ENCODE measurements at regions not wholly inside any gene's neighbourhood (a gene's known extent, or its start where the extent isn't known, plus 50 kb on each side); places are given as distances from the start of the nearest gene placed in this dataset.

DNA sequence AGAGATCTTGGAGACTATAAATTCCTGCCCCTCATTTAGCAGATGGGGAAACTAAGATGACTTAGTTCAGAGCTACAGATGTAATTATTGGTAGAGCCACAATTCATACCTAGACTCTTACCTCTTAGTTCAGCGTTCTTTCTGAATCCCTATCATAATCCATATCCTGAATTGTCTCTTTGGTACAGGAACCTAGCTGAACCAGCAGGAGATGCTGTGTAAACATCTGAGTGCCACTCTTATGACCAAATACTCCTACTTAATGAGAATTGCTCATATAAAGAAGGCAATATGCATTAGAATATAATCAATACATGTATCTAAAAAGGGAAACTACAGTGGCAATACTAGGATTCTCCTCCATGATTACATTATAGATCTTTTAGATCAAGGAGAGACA, 459.0 kb downstream of the SIPA1L2 start:
- CTCF ChIA-PET = interaction anchor here (0.9 kb wide), 2 partner anchors 9 to 12 kb away, joined by 3 read pairs; no protein-coding TSS in a partner anchor
- no peak for DNase-seq (ENCODE audit: low read depth)
- H3K36me3 ChIP-seq (ENCODE audit: control insufficient read depth, insufficient read depth, low read length) = no peaks in the 10 kb centered on the region
- no peaks in the 10 kb centered on the region; the same call in 1 of the 2 replicates for H3K27me3 ChIP-seq (ENCODE audit: control insufficient read depth, insufficient read depth, low read length)
- TF ChIP-seq, protein P1, sequence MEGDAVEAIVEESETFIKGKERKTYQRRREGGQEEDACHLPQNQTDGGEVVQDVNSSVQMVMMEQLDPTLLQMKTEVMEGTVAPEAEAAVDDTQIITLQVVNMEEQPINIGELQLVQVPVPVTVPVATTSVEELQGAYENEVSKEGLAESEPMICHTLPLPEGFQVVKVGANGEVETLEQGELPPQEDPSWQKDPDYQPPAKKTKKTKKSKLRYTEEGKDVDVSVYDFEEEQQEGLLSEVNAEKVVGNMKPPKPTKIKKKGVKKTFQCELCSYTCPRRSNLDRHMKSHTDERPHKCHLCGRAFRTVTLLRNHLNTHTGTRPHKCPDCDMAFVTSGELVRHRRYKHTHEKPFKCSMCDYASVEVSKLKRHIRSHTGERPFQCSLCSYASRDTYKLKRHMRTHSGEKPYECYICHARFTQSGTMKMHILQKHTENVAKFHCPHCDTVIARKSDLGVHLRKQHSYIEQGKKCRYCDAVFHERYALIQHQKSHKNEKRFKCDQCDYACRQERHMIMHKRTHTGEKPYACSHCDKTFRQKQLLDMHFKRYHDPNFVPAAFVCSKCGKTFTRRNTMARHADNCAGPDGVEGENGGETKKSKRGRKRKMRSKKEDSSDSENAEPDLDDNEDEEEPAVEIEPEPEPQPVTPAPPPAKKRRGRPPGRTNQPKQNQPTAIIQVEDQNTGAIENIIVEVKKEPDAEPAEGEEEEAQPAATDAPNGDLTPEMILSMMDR (IDR thresholded peaks at IDR 0.05; ENCODE audit: insufficient read depth, low read depth, low read length) = 0 out of 2 replicates have a peak, but pooled peaks have one; percentile 12
- no peak overlapping the region for H3K4me3 ChIP-seq (ENCODE audit: low read depth, low read length)
- POLR2A ChIA-PET = interaction anchor here (0.7 kb wide), 1 partner anchor 273 kb away, joined by 3 read pairs; no protein-coding TSS in a partner anchor

DNA sequence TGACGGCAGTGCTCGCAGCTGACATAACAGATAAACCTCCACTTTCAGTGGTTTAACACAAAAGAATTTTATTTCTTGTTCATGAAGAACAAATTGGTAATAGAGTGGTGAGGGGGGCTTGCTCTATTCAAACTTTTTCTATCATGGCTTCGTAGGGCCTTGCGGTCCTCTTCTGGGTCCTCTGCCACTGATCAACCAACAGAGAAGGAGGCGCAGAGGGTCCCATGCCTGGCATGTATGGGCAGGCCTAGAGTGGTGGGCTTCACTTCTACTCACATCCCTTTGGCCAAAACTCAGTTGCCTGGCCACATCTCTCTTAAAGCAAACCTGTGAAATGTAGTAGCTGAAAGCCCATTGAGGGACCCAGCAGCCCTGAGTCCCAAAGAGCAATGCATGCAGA, 460.5 kb downstream of the SIPA1L2 start:
- Histone ChIP-seq H3K36me3 (ENCODE audit: control insufficient read depth, insufficient read depth, low read length) (no peaks in the 10 kb centered on the region), H3K27me3 (ENCODE audit: control insufficient read depth, insufficient read depth, low read length) (no peaks in the 10 kb centered on the region; the same call in 1 of the 2 replicates), H3K4me3 (ENCODE audit: low read depth, low read length) (no peak overlapping the region)
- ChIA-PET POLR2A (no interaction called here), CTCF (interaction anchor here (1.4 kb wide), 1 partner anchor 412 kb away, joined by 3 read pairs; no protein-coding TSS in a partner anchor)
- DNase-seq (ENCODE audit: low read depth) = no peak
- TF ChIP-seq, protein P1 (IDR thresholded peaks at IDR 0.05; ENCODE audit: insufficient read depth, low read depth, low read length) = no peak

DNA sequence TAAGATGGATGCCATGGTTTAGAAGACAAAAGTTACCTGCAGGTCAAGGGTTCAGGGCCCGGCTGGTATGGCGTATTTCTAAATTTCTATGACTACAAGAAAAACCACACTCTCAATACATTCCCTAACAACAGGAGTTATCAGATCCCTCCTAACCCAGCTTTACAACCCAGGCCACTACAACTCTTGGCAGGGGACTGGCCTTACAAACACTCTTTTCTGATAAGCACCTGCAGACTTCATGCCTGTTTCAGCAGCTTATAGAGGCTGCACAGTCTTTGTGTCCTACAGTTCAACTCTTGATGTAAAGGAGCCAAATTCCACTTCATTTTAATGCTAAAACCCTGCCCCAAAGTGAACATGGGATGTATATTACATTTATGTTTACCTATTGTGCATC, 461.4 kb downstream of the SIPA1L2 start:
- Histone ChIP-seq H3K4me3 (ENCODE audit: low read depth, low read length) (no peak overlapping the region), H3K36me3 (ENCODE audit: control insufficient read depth, insufficient read depth, low read length) (no peaks in the 10 kb centered on the region), H3K27me3 (ENCODE audit: control insufficient read depth, insufficient read depth, low read length) (no peaks in the 10 kb centered on the region; the same call in 1 of the 2 replicates)
- DNase-seq (ENCODE audit: low read depth) = no peak
- TF ChIP-seq, protein P1 (IDR thresholded peaks at IDR 0.05; ENCODE audit: insufficient read depth, low read depth, low read length) = no peak
- ChIA-PET POLR2A (no interaction called here), CTCF (no interaction called here)

DNA sequence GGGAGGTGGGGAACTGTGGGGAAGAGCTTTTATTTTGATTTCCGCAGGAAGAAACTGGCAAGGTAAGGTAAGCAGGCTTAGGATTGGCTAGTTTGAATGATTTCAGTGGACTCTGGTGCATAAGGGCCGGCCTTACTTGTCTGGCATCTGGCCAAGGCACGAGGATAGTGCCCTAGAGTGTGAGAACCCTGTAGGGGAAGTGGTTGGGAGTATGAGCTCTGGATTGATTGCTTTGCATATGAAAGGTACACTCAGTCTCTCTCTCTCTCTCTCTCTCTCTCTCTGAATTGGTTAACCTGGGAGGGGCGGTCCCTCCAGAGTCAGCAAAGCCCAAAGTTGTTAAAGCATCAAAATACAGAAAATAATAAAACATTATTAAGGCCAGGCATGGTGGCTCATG, 463.0 kb downstream of the SIPA1L2 start:
- TF ChIP-seq, protein P1 (IDR thresholded peaks at IDR 0.05; ENCODE audit: insufficient read depth, low read depth, low read length) = no peak
- no peak for DNase-seq (ENCODE audit: low read depth)
- POLR2A ChIA-PET = no interaction called here
- Histone ChIP-seq H3K4me3 (ENCODE audit: low read depth, low read length) (no peak overlapping the region), H3K27me3 (ENCODE audit: control insufficient read depth, insufficient read depth, low read length) (no peaks in the 10 kb centered on the region; the same call in 1 of the 2 replicates), H3K36me3 (ENCODE audit: control insufficient read depth, insufficient read depth, low read length) (no peaks in the 10 kb centered on the region)
- CTCF ChIA-PET = no interaction called here

DNA sequence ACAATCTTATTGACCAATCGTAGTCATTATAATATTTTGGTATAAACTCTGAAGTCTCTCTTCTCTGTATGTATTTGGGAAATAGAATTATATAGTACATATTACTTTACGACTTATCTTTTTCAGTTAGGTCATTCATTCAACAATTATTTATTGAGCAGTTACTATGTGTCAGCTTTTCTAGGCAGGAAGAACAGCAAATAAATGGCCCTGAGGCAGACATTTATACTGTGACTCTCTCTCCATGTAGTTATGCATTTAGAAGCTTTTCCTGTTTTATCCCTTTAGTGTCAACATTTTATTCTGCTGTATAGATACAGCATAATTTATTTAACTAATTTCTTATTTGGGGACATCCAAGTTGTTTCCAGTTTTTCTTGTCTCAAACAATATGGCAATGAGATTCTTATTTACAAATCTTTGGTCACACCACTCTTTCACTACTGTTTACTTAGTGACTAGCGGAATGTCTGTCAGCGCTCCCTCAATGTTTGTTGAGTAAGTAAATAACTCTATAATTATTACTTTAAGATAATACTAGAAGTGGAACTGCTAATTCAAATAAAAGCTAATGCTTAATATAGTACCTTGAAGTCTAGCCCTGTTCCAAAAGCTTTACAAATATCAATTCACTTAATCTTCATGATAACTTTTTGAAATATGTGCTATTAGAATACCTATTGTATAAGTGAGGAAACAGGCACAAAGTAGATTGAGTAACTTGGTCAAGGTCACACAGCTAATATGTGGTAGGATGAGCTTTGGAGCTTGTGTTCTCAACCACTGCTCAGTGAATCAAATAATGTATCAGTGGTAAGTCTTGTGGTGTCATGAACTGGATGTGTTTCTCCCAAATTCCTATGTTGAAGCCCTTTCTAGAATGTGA, 465.6 kb downstream of the SIPA1L2 start:
- POLR2A ChIA-PET = no interaction called here
- TF ChIP-seq, protein P1 (IDR thresholded peaks at IDR 0.05; ENCODE audit: insufficient read depth, low read depth, low read length) = no peak
- CTCF ChIA-PET = interaction anchor here (0.8 kb wide), 1 partner anchor 54 kb away, joined by 3 read pairs; no protein-coding TSS in a partner anchor

More for the DNA sequence above, 465.6 kb downstream of the SIPA1L2 start:
- Histone ChIP-seq H3K36me3 (ENCODE audit: control insufficient read depth, insufficient read depth, low read length) (no peaks in the 10 kb centered on the region), H3K4me3 (ENCODE audit: low read depth, low read length) (no peak overlapping the region), H3K27me3 (ENCODE audit: control insufficient read depth, insufficient read depth, low read length) (no peaks in the 10 kb centered on the region)
- DNase-seq (ENCODE audit: low read depth) = no peak
